ENCODE measurements at regions not wholly inside any gene's neighbourhood (a gene's known extent, or its start where the extent isn't known, plus 50 kb on each side); places are given as distances from the start of the nearest gene placed in this dataset.

- H3K27ac Mint-ChIP-seq (ENCODE audit: low read depth, unreplicated experiment): no peak overlapping the region
- ChIA-PET POLR2A (no interaction called here), CTCF (interaction anchor here (0.6 kb wide), 1 partner anchor 96 kb away, joined by 4 read pairs; no protein-coding TSS in a partner anchor)
- no peak for DNase-seq (ENCODE audit: unreplicated experiment)
- no peaks in the 10 kb centered on the region for H3K36me3 Mint-ChIP-seq (ENCODE audit: insufficient read depth, unreplicated experiment)
- H3K4me3 Mint-ChIP-seq (ENCODE audit: unreplicated experiment): no peak overlapping the region
- H3K4me1 Mint-ChIP-seq (ENCODE audit: insufficient read depth, unreplicated experiment): no peaks in the 10 kb centered on the region
- BruUV-seq (replicated peaks): no TSS peak
- H3K27me3 Mint-ChIP-seq (ENCODE audit: insufficient read depth, unreplicated experiment): no peaks in the 10 kb centered on the region
- peaks cover 9% of the 10 kb centered on the region for H3K9me3 Mint-ChIP-seq (ENCODE audit: unreplicated experiment)
- TF ChIP-seq CTCF (IDR thresholded peaks at IDR 0.05; ENCODE audit: unreplicated experiment): no peak
- intact Hi-C loops (cut with micrococcal nuclease): no loop called here
These were observed 768.8 kb downstream of the PDCD6IP start for GRCh38 chr3:34567266-34567665.

GRCh38 chr3:34568766-34569165 is 770.3 kb downstream of the PDCD6IP start:
- H3K36me3 Mint-ChIP-seq (ENCODE audit: insufficient read depth, unreplicated experiment): no peaks in the 10 kb centered on the region
- no peaks in the 10 kb centered on the region for H3K4me1 Mint-ChIP-seq (ENCODE audit: insufficient read depth, unreplicated experiment)
- H3K27ac Mint-ChIP-seq (ENCODE audit: low read depth, unreplicated experiment): no peak overlapping the region
- BruUV-seq (replicated peaks): no TSS peak
- peaks cover 6% of the 10 kb centered on the region for H3K27me3 Mint-ChIP-seq (ENCODE audit: insufficient read depth, unreplicated experiment)
- CTCF ChIA-PET: interaction anchor here (0.6 kb wide), 1 partner anchor 30 kb away, joined by 3 read pairs; no protein-coding TSS in a partner anchor
- POLR2A ChIA-PET: no interaction called here
- TF ChIP-seq CTCF (IDR thresholded peaks at IDR 0.05; ENCODE audit: unreplicated experiment): no peak
- H3K4me3 Mint-ChIP-seq (ENCODE audit: unreplicated experiment): no peak overlapping the region
- H3K9me3 Mint-ChIP-seq (ENCODE audit: unreplicated experiment): peaks cover 2% of the 10 kb centered on the region
- intact Hi-C loops (cut with micrococcal nuclease): no loop called here
- no peak for DNase-seq (ENCODE audit: unreplicated experiment)

GRCh38 chr3:34569437-34569836 is 771.0 kb downstream of the PDCD6IP start:
- no TSS peak for BruUV-seq (replicated peaks)
- Mint-ChIP-seq H3K4me3 (ENCODE audit: unreplicated experiment) (no peak overlapping the region), H3K9me3 (ENCODE audit: unreplicated experiment) (no peaks in the 10 kb centered on the region), H3K27me3 (ENCODE audit: insufficient read depth, unreplicated experiment) (peaks cover 13% of the 10 kb centered on the region), H3K27ac (ENCODE audit: low read depth, unreplicated experiment) (no peak overlapping the region), H3K36me3 (ENCODE audit: insufficient read depth, unreplicated experiment) (no peaks in the 10 kb centered on the region), H3K4me1 (ENCODE audit: insufficient read depth, unreplicated experiment) (no peaks in the 10 kb centered on the region)
- intact Hi-C loops (cut with micrococcal nuclease): no loop called here
- no peak for DNase-seq (ENCODE audit: unreplicated experiment)
- ChIA-PET CTCF (interaction anchor here (0.6 kb wide), 1 partner anchor 30 kb away, joined by 3 read pairs; no protein-coding TSS in a partner anchor), POLR2A (no interaction called here)
- no peak for TF ChIP-seq CTCF (IDR thresholded peaks at IDR 0.05; ENCODE audit: unreplicated experiment)

- H3K4me1 Mint-ChIP-seq (ENCODE audit: insufficient read depth, unreplicated experiment): no peaks in the 10 kb centered on the region
- POLR2A ChIA-PET: no interaction called here
- H3K9me3 Mint-ChIP-seq (ENCODE audit: unreplicated experiment): no peaks in the 10 kb centered on the region
- CTCF ChIA-PET: no interaction called here
- H3K27ac Mint-ChIP-seq (ENCODE audit: low read depth, unreplicated experiment): no peak overlapping the region
- no peak for TF ChIP-seq CTCF (IDR thresholded peaks at IDR 0.05; ENCODE audit: unreplicated experiment)
- peaks cover 17% of the 10 kb centered on the region for H3K27me3 Mint-ChIP-seq (ENCODE audit: insufficient read depth, unreplicated experiment)
- BruUV-seq (replicated peaks): no TSS peak
- peak; percentile 42 for DNase-seq (ENCODE audit: unreplicated experiment)
- H3K4me3 Mint-ChIP-seq (ENCODE audit: unreplicated experiment): no peak overlapping the region
- intact Hi-C loops (cut with micrococcal nuclease): no loop called here
- H3K36me3 Mint-ChIP-seq (ENCODE audit: insufficient read depth, unreplicated experiment): no peaks in the 10 kb centered on the region
These were observed 772.7 kb downstream of the PDCD6IP start for GRCh38 chr3:34570916-34571705.
